ENCODE measurements at regions not wholly inside any gene's neighbourhood (a gene's known extent, or its start where the extent isn't known, plus 50 kb on each side); places are given as distances from the start of the nearest gene placed in this dataset.

- TF ChIP-seq CTCF (IDR thresholded peaks at IDR 0.05; ENCODE audit: low read depth, low read length, missing input control) (no peak), JUND (IDR thresholded peaks at IDR 0.05) (no peak), ATF3 (IDR thresholded peaks at IDR 0.05) (no peak), ZBTB33 (IDR thresholded peaks at IDR 0.05) (no peak), YY1 (IDR thresholded peaks at IDR 0.05) (no peak), MAX (IDR thresholded peaks at IDR 0.05) (no peak), SP1 (IDR thresholded peaks at IDR 0.05) (no peak), REST (IDR thresholded peaks at IDR 0.05) (no peak), TAF1 (conservative IDR thresholded peaks at IDR 0.05) (no peak), GABPA (IDR thresholded peaks at IDR 0.05 in 1 of 2, conservative IDR thresholded peaks at IDR 0.05 in 1 of 2) (no peak)
These were observed 476.7 kb upstream of the CBLB start for GRCh38 chr3:106345353-106346027.

Measured in liver (tissue), 3 donors.